Right lung (tissue), 2 donors: ENCODE measurements at regions not wholly inside any gene's neighbourhood (a gene's known extent, or its start where the extent isn't known, plus 50 kb on each side); places are given as distances from the start of the nearest gene placed in this dataset.

Source experiments
- DNase-seq, 2 donors: peaks; one replicate each; pipeline ENCODE4 v3.0.0-alpha.2; 2013

GRCh38 chr3:106213954-106214353 lies 345.1 kb upstream of the CBLB start:
- DNase-seq, result no peak

- no peak for DNase-seq
These were observed 345.8 kb upstream of the CBLB start for GRCh38 chr3:106214641-106215040.

DNA sequence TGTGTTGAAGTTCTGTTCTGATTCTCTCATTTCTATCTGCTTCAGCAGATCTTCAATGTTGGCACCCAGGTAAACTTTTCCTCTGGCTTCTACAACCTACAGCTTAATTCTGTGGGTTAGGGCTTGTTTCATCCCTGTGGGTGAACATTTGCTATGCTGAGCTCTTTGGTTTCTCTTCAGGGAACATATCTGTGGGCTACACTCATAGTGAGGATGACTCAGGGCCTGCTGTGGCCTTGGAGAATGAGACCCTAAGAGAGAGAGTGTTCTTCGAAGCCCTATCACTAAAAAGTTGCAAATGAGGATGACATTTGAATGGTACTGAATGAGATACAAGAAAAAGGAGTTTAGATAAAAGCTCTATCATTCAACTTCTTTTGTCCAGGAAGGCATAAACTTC lies 346.2 kb upstream of the CBLB start:
- no peak for DNase-seq

DNA sequence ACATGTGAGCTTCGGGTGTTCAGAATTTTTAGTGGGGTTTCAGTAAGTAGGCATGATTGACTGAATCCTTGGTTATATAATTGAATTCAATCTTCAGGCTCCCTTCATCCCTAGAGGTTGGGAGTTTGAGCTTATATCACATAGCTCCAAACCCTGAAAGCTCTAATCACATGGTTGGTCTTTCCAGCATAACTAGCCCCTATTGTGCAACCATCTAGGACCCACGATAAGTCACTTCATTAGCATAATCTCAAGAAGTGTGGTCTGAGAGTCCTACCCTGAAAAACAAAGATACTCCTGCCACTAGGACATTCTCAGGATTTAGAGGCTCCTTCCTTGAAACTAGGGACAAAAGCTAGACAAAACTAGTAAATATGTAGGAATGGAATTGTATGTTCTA lies 348.9 kb upstream of the CBLB start:
- no peak for DNase-seq

DNA sequence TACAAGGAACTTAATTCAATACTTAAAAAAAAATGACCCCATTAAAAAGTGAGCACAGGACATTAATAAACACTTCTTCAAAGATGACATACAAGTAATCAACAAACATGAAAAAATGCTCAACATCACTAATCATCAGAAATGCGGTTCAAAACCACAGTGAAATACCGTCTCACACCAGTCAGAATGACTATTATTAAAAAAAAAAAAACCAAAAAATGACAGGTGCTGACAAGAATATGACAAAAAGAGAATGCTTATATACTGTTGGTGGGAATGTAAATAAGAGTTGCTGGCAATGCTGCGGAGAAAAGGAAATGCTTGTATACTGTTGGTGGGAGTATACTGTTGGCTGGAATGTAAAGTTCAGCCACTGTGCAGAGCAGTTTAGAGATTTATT lies 358.3 kb upstream of the CBLB start:
- DNase-seq, result no peak

- no peak for DNase-seq
These were observed 359.5 kb upstream of the CBLB start for GRCh38 chr3:106228271-106228670.

- no peak for DNase-seq
These were observed 360.9 kb upstream of the CBLB start for GRCh38 chr3:106229495-106230278.

DNA sequence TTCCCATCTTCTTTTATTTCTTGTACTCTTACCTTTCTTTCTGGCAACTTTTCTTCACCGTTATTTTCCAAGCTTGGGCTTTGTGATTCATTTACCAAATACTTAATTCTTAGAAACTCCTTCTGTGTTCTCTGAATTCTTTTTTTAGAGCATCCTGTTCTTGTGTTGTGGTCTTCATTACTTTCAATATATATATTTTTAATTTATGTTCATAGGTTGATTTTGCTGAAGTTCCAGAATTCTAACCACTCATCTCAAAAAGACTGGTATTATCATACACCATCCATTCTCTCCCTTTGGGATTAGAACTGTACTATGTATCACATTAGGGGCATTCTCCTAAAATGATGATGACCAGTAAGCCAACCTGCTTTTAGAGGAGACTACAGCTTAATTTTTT lies 362.3 kb upstream of the CBLB start:
- DNase-seq, result no peak

DNA sequence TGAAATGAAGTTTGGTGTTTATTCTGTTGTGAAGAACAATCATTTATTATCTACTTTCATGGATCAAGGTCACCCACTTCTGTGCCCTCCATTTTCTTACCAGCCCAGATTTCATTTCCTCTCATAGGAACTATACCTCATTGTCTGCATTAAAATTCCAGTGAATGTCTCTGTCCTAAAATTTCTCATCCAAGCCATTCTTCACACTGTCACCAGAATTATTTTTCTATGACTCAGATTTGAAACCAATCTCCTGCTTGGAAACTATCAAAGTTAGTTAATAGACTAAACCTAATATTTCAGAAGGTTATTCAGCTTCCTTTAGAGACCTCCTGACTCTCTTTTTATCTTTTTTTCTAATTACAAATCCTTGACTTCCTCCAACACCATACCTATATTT lies 364.1 kb upstream of the CBLB start:
- no peak for DNase-seq

- no peak for DNase-seq
These were observed 370.4 kb upstream of the CBLB start for GRCh38 chr3:106239195-106239697.

GRCh38 chr3:106241593-106241992 lies 372.8 kb upstream of the CBLB start:
- DNase-seq, result no peak

DNA sequence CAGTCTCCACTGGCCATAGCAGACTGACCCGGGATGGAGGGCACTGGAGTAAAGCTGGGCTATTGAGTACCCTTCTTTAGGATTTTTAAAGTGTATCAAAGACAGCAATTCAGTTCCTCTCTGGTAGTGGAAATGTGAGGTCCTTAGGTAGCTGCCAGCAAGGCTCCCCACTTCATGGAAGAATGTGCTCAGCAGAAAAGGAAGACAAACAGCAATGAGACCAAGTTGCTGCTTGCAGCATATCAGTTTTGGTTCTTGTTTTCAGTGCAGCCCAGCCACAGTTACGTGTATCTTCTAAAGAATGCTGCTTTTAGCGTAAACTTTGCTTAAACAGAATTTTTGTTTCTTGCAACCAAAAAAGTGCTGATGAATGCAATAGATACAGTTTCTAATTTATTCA lies 374.0 kb upstream of the CBLB start:
- no peak for DNase-seq

DNA sequence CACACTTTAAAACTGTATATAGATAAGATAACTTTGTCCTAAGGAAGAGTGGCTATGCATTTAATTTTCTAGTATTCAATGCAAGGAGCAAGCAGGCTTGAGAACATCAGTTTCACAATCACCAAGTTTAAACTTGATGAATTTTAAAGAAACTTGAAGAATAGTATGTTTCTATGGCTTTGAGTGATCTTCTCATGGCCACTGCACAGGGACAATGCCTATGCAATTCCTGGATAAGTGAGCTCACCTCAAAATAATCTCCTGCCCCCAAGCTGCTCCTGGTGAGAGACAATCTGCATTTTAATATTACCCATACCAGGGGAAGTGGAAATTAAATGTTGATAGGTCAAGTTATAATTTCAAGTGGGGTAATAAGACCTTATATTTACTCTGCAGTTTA lies 376.6 kb upstream of the CBLB start:
- DNase-seq, result no peak

DNA sequence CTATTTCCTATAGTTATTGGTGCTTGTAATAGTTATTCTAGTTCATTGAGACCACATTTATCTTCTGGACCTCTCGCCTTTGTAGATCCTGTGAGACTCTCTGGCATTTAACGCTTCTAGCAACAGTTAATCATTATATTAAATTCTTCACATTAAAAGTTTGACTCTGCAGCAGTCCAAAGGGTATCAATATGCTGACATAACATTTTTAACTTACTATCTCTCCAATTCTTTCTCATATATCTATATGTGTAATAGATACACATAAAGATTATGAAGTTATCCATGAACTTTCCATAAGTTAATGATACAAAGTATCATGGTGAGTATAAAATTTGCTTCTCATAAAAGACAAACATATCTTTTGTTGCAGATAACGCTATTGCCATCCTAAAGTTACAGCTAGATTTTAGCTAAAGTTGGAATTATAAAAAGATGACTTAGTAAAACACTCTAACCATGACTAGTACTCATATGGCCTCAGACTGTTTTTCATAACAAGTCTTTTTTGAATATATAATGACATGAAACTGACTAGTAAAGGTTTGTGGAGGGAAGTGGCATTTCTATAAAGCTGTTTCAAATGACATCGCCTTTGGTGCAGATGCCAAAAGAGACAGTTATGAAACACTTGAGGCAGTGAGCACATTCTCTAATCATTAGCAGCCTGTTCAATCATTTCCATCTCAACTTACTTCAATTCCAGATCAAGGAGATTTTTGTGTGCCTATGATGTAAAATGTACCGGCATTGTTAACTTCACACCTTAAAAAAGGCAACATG lies 379.3 kb upstream of the CBLB start:
- no peak for DNase-seq

GRCh38 chr3:106249159-106249558 lies 380.3 kb upstream of the CBLB start:
- DNase-seq, result no peak

GRCh38 chr3:106249981-106250380 lies 381.2 kb upstream of the CBLB start:
- no peak for DNase-seq

DNA sequence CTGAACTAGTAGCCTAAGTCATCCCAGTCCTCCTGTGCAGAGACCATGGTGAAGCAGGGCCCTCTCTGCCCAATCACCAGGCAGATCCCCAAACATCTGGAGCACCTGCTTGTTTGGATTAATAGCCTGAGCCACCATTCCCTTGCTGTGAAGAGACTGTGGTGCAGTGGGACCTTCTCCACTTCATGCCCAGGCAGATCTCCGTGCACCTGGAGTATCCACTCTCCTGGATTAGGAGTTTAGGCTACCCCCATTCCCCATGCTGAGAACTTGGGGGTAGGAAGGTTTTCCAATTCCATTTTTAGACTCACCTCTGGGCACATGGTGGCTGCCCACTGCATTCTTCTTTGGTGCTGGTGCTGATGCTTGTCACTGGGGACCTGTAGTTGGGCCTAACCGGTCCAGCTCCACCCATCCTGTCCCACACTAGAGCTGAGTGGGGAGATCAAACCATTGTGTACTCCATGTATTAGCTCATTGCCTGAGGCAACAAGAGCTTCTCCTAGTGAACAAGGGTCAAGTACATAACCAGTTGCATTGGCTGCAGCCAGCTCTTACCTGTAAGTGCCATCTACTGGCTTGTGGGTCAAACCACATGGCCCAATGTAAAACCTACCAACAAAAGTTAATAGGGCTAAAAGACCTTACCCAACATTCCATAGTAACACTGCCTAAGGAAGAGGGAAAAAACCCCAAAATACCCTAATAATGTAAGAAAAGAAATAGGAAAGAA lies 382.5 kb upstream of the CBLB start:
- DNase-seq, result no peak

GRCh38 chr3:106255870-106256248 lies 387.0 kb upstream of the CBLB start:
- DNase-seq, result no peak

- DNase-seq, result no peak
These were observed 387.6 kb upstream of the CBLB start for GRCh38 chr3:106256249-106256957.

DNA sequence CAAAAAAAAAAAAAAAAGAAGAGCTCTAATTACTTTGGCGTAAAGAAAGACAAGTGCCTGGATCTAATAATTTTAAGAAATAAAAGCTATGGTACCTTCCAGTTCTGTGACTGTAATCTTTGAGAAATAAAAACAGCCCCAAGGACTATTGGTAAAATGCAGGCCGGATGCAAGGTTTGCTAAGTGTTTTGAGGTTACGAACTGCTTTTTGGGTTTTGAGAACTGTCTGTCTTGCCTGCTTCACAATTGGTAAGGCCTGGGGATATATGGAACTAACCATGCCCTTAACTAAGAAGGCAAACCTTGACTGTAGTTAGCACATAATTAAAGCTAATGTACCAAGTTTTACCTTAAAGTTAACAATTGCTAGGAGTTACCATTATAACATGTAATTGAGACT lies 388.4 kb upstream of the CBLB start:
- DNase-seq, result no peak

GRCh38 chr3:106261396-106261795 lies 392.6 kb upstream of the CBLB start:
- no peak for DNase-seq
